Stomach (tissue), 4 donors: ENCODE measurements at regions not wholly inside any gene's neighbourhood (a gene's known extent, or its start where the extent isn't known, plus 50 kb on each side); places are given as distances from the start of the nearest gene placed in this dataset.

Experiments used
- CTCF ChIP-seq, 7 experiments: fragments of 450-650 bp in 4 of 7; fragments of 200-600 bp in 3 of 7; sonication (generic) in 3 of 7; IDR thresholded peaks; one replicate each; pipeline ENCODE4 v1.5.1; 2016 to 2019; ENCODE audit warnings: antibody characterized with exemption in 7 of 7, control low read depth in 2 of 7, mild to moderate bottlenecking in 1 of 7
- EP300 ChIP-seq: sonication (generic); formaldehyde crosslinking; IDR thresholded peaks from one replicate; pipeline ENCODE4 v1.6.1; 2017; ENCODE audit warnings: antibody characterized with exemption
- POLR2A ChIP-seq, 4 donors: fragments of 450-650 bp; IDR thresholded peaks; one replicate each; pipeline ENCODE4 v1.6.1; 2016; ENCODE audit warnings: antibody characterized with exemption in 4 of 4, control low read depth in 2 of 4, mild to moderate bottlenecking in 1 of 4, moderate library complexity in 1 of 4
- POLR2AphosphoS5 ChIP-seq, 3 donors: sonication (generic); formaldehyde crosslinking; IDR thresholded peaks; one replicate each; pipeline ENCODE4 v1.6.1; 2016; ENCODE audit warnings: antibody characterized with exemption in 3 of 3

- TF ChIP-seq POLR2A (IDR thresholded peaks at IDR 0.05) (no peak), CTCF (IDR thresholded peaks at IDR 0.05) (no peak), POLR2AphosphoS5 (IDR thresholded peaks at IDR 0.05) (no peak), EP300 (no peak)
Observed at GRCh38 chr3:137524751-137525150, 239.4 kb upstream of the SOX14 start.
